HL-60 (cell line): ENCODE measurements at regions not wholly inside any gene's neighbourhood (a gene's known extent, or its start where the extent isn't known, plus 50 kb on each side); places are given as distances from the start of the nearest gene placed in this dataset.

ENCODE experiments used
- DNase-seq, 2 experiments: peaks; one replicate each; pipeline ENCODE4 v3.0.0-alpha.2; 2010 to 2020; ENCODE audit warnings: low read depth in 1 of 2, low spot score in 1 of 2
- H3K27ac ChIP-seq: fragments of 250-450 bp; sonication (Bioruptor Pico); replicated peaks from 2 replicates; pipeline ENCODE4 v1.5.1; 2020; ENCODE audit warnings: mild to moderate bottlenecking, moderate library complexity
- H3K27me3 ChIP-seq: fragments of 250-450 bp; sonication (Bioruptor Pico); 2 replicates; pipeline ENCODE4 v1.5.1; 2021; ENCODE audit warnings: mild to moderate bottlenecking, moderate library complexity; ENCODE audit not compliant: insufficient read depth, poor library complexity, severe bottlenecking
- H3K4me3 ChIP-seq: replicated peaks from 2 replicates; pipeline ENCODE4 v1.5.1; 2011; ENCODE audit warnings: mild to moderate bottlenecking, control low read depth, low read length; ENCODE audit not compliant: insufficient read depth
- GABPA ChIP-seq: IDR thresholded peaks from 2 replicates; pipeline ENCODE4 v1.6.1; 2012; ENCODE audit warnings: low read depth
- POLR2AphosphoS5 ChIP-seq: IDR thresholded peaks from 2 replicates; pipeline ENCODE4 v1.6.1; 2012; ENCODE audit warnings: low read depth
- SPI1 ChIP-seq: IDR thresholded peaks from 2 replicates; pipeline ENCODE4 v1.6.1; 2012; ENCODE audit warnings: low read depth, mild to moderate bottlenecking, borderline replicate concordance
- TF ChIP-seq, protein P1 (sequence below): IDR thresholded peaks from 2 replicates; pipeline ENCODE4 v1.6.1; 2012; ENCODE audit warnings: low read depth; ENCODE audit not compliant: insufficient replicate concordance
- TF ChIP-seq, protein P2 (sequence below): IDR thresholded peaks from one replicate; pipeline ENCODE4 v1.5.1; 2011; ENCODE audit warnings: low read length, control low read depth, inconsistent platforms; ENCODE audit not compliant: insufficient read depth

DNA sequence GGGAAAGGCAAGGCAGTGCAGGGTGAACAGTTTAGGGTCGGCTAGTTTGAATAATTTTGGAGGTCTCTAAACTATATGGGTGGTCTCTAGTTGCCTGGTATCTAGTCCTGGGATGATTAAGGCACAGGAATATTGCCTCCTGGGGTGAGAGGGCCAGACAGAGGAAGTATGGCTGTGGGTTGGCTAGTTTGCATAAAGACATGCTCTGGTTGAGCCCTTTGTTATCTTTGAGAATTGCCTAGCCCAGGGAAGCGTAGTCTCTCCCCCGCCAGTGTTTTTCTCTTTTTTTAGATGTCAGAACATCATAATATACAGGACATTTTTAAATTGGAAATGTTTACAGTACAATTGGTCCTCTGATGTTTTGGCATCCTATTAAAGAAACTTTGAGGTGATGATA, 163.5 kb downstream of the PWWP3B start:
- H3K4me3 ChIP-seq = no peak overlapping the region
- H3K27ac ChIP-seq = no peak overlapping the region
- no peak for DNase-seq
- TF ChIP-seq POLR2AphosphoS5 (no peak), GABPA (no peak), SPI1 (no peak)
- TF ChIP-seq, protein P1, sequence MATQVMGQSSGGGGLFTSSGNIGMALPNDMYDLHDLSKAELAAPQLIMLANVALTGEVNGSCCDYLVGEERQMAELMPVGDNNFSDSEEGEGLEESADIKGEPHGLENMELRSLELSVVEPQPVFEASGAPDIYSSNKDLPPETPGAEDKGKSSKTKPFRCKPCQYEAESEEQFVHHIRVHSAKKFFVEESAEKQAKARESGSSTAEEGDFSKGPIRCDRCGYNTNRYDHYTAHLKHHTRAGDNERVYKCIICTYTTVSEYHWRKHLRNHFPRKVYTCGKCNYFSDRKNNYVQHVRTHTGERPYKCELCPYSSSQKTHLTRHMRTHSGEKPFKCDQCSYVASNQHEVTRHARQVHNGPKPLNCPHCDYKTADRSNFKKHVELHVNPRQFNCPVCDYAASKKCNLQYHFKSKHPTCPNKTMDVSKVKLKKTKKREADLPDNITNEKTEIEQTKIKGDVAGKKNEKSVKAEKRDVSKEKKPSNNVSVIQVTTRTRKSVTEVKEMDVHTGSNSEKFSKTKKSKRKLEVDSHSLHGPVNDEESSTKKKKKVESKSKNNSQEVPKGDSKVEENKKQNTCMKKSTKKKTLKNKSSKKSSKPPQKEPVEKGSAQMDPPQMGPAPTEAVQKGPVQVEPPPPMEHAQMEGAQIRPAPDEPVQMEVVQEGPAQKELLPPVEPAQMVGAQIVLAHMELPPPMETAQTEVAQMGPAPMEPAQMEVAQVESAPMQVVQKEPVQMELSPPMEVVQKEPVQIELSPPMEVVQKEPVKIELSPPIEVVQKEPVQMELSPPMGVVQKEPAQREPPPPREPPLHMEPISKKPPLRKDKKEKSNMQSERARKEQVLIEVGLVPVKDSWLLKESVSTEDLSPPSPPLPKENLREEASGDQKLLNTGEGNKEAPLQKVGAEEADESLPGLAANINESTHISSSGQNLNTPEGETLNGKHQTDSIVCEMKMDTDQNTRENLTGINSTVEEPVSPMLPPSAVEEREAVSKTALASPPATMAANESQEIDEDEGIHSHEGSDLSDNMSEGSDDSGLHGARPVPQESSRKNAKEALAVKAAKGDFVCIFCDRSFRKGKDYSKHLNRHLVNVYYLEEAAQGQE = no peak
- TF ChIP-seq, protein P2, sequence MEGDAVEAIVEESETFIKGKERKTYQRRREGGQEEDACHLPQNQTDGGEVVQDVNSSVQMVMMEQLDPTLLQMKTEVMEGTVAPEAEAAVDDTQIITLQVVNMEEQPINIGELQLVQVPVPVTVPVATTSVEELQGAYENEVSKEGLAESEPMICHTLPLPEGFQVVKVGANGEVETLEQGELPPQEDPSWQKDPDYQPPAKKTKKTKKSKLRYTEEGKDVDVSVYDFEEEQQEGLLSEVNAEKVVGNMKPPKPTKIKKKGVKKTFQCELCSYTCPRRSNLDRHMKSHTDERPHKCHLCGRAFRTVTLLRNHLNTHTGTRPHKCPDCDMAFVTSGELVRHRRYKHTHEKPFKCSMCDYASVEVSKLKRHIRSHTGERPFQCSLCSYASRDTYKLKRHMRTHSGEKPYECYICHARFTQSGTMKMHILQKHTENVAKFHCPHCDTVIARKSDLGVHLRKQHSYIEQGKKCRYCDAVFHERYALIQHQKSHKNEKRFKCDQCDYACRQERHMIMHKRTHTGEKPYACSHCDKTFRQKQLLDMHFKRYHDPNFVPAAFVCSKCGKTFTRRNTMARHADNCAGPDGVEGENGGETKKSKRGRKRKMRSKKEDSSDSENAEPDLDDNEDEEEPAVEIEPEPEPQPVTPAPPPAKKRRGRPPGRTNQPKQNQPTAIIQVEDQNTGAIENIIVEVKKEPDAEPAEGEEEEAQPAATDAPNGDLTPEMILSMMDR = no peak
- H3K27me3 ChIP-seq = no peaks in the 10 kb centered on the region

DNA sequence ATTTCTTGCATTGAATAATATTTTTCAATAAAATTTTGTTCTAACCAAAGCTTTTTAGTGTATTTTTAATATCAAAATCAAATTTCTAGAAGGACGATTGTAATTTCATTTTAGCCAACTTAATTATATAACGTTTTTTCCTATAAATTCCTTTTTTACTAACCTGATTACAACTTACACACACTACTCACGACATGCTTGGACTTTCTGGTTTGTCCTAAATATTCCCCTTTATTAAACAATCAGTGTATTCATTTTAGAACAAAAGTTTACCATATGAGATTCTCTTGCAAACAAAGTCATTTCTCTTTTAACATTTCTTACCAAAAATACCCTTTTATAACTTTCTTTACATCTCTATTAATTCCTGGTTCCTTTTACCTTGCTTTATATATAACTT, 173.7 kb downstream of the PWWP3B start:
- TF ChIP-seq SPI1 = no peak
- TF ChIP-seq POLR2AphosphoS5 = no peak
- no peak for TF ChIP-seq GABPA
- TF ChIP-seq, protein P1 = no peak
- TF ChIP-seq, protein P2 = no peak
- no peak for DNase-seq
- Histone ChIP-seq H3K27ac (no peak overlapping the region), H3K4me3 (no peak overlapping the region), H3K27me3 (no peaks in the 10 kb centered on the region)

DNA sequence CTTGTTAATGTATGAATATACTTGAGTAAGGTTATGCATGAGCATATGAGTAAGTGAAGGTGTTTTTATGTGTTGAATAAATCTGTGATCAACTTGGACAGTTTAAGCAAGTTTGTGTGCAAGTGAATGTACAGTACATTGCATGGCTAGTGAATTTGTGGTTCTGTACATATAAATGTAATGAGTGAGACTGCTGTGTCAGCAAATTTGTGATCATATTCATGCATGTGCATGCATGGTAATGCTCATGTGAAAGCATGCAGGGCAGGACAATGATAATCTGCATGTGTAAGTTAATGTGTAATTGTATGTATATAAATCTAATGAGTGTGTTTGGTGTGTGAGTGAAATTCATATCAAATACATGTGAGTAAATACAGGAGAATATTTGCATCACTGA, 188.5 kb downstream of the PWWP3B start:
- H3K4me3 ChIP-seq = no peak overlapping the region
- DNase-seq = no peak

DNA sequence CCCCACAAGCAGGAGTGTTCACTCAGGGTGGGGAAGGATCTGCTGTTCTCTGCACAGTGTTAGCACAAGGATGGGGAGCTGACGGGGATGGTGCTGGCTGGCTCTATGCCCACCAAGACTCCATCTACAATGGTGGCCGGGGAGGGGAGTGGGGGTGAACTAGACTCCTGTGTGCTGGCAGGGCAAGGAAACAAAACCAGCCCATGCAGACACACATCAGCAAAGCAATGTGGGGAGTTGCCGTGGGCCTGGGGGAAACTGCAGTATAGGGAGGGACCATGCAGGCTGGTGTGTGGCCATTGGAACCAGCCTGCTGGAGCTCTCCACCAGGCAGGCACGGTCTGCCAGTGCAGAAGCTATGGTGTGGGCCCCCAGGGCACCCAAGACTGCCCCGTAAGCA, 195.1 kb downstream of the PWWP3B start:
- TF ChIP-seq, protein P1 = no peak
- TF ChIP-seq POLR2AphosphoS5 = no peak
- no peak for TF ChIP-seq SPI1
- TF ChIP-seq, protein P2 = no peak
- no peak for TF ChIP-seq GABPA
- DNase-seq = no peak
- no peaks in the 10 kb centered on the region for H3K27me3 ChIP-seq
- no peak overlapping the region for H3K27ac ChIP-seq
- H3K4me3 ChIP-seq = no peak overlapping the region

More for the DNA sequence above, 188.5 kb downstream of the PWWP3B start:
- Histone ChIP-seq H3K27ac (no peak overlapping the region), H3K27me3 (no peaks in the 10 kb centered on the region)
- TF ChIP-seq POLR2AphosphoS5 = no peak
